Occipital lobe (tissue), 1 donor: ENCODE measurements at regions not wholly inside any gene's neighbourhood (a gene's known extent, or its start where the extent isn't known, plus 50 kb on each side); places are given as distances from the start of the nearest gene placed in this dataset.

Experiments
- DNase-seq: peaks from one replicate; lab custom pipeline; 2025; lab: John Stamatoyannopoulos, UW

GRCh38 chr20:41887500-41887899 is 269.3 kb upstream of the CHD6 start:
- no peak for DNase-seq

DNA sequence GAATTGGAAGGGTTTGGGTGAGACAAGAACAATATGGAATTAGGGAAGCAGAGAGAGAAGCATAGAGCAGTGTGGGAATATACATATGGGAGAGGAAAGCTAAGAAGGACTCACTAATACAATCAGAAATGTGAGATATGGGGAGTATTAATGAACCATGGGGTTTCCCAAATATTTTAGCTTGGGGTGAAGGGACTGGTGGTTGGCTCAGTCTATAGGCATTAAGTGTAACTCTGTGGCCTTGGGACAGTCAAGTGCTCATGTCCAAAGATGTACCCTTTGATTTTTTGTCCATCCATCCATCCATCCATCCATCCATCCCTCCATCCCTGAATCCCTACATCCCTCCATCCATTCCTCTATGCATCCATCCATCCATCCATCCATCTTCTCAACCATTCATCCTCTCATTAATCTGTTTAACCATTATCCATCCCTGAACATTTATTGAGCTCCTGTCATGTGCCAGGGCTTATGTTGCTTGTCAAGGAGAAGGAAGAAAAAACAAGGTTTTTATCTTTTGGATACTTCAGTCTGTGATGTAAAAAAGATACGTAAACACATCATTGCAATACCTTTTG is 263.4 kb upstream of the CHD6 start:
- DNase-seq = no peak

GRCh38 chr20:41879123-41879522 is 260.9 kb upstream of the CHD6 start:
- DNase-seq = no peak

DNA sequence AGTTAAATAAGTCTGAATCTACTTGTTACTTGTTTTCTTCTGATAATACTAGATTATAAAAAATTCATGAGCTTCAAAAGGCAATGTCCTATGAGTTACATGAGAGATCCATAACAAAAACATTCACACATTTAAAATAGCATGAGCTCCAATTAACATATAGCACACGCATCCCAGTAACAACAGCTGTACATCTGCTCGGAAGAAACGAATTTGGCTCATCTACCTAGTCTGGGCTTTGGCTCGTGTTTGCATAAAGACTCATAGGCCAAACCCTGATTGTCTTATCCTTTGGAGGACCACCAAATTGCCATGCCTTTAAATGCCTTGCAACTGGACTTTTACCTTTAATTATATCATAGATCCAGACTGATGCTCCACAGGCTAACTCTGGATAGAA is 259.7 kb upstream of the CHD6 start:
- DNase-seq = no peak

DNA sequence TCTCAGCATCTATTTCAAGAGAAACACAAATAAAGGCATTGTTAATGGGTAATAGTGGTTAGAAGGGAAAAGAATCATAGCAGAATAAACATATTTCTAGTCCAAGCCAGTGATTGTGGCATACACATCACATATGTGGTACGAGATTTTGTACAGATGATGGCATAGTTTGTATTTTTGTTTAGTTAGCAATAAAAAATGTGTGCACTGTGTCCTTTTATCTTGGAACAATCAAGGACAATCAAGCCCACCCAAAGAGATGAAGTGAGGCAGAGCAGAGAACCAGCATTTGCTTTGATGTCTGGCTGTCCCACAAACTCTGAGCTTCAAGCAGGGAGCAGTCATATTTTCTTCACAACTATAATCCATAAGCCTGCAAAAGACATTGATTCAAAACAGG is 256.5 kb upstream of the CHD6 start:
- DNase-seq = no peak

DNA sequence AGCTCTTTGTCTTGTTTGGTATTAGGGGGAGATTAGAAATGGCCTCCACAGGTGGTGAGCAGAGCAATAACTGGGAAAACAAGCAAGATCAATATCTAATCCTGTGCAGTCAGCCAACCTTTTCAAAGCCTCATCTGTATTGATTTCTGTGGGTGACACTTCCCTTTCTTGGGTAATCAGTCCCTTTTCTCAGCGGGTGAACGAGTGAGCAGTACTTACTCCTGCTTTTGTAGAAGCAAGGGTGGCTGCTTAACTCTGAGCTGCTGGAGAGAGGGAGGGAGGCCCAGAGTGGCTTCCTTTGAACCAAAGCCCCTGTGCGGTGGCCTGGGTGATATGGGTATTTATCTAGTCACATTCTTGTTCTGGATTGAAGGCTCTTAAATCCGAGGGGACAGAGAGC is 254.8 kb upstream of the CHD6 start:
- no peak for DNase-seq

DNA sequence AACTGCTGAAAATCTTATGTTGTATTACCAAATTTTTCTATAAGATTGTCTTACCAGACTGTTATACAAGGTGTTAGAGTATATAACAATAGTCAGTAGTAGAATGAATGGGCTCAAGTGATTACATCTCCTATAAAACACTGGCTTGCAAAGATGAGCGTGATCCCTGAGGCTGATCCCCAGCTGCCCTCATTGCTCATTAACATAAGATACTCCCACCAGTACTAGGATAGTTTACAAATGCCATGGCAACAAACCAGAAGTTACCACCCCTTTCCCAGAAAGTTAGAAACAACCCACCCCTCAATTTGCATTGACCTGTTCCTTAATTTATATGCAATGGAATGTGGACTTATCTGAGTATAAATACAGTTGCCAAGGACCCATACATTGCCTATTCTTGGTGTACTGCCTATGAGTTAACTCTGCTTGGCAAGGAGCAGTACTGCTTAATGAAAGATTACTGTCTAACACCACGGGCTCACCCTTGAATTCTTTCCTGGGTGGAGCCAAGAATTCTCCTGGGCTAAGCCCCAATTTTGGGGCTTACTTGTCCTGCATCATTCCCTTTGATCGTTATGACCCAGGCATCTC is 252.8 kb upstream of the CHD6 start:
- no peak for DNase-seq

GRCh38 chr20:41869261-41869660 is 251.1 kb upstream of the CHD6 start:
- DNase-seq = no peak

DNA sequence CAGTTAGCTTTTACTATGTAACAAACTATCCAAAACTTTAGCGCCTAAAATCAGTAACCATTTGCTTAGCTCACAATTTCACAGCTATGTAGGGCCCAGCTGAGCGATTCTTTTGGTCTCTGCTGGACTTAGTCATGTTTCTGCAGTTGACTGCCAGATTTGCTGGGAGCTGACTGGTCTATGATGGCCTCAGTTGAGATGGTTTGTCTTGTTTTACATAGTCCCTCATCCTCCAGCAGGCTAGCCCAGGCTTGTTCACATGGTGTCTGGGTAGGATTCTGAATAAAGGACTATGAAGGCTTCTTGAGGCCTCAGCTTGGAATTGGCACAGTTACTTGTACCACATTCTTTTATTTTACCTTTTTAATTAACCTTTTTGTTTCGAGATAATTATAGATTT is 247.8 kb upstream of the CHD6 start:
- no peak for DNase-seq

DNA sequence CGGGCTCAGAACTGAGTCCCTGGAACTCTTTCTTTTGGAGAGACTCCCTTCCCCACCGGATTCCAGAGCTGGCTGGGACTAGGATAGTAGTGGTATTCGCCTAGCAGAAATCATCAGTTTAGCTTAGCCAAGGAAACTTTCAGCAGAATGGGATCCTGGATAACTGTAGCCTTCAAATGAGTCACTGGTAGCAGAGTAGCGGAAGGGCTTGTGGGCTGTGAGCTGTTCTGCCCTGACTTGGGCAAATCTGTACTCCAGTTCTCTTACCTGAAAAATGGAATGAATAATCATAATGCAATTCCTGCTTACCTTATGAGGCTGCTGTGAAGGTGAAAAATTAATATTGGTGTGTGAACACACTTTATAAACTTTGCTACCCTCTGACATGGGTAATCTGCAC is 244.3 kb upstream of the CHD6 start:
- no peak for DNase-seq

DNA sequence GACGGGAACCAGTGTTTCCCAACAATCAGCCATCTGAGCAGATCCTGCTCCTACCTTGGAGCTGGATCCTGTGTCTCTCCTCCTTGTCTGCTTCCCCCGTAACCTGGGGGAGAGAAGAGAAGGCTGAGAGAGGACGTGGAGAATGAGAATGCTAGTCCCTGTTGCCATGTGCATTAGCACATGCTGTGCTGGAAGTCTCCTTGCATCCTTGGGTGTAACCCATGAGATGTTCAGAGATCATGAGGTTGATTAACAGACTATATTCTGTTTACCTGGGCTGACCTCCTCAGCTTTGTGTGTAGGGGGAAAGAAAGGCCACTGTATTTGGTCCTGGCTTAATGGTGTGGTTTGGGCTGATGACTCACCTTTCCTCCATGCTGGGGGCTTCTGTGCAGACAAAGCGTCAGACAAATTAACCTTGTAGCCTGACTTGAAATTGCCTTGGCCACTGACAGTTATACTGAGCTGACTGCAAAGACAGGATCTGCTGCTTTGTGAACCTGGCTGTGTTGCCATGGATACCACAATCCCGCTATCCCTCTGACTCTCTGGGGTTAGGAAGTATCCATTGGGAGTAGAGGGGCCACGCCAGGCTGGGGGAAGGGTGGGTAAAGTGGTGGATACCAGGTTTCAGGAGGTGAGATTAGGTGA is 243.7 kb upstream of the CHD6 start:
- no peak for DNase-seq

GRCh38 chr20:41854765-41855164 is 236.6 kb upstream of the CHD6 start:
- DNase-seq = no peak

GRCh38 chr20:41853806-41854205 is 235.6 kb upstream of the CHD6 start:
- DNase-seq = no peak

DNA sequence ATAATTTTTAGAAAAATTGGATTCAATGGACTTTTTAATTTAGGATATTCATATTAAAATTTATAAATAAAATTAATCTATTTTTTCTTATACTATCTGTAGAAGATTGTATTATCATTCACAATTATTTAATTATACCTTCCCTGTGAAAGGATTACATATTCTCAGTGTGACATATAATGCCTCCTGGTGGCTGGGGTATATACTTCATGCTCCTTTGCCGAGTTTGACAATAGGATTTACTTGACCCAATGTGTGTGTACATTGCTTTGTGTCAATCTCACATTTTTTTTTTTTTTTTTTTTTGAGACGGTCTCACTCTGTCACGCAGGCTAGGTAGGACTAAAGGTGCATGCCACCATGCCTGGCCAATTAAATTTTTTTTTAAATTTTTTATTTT is 230.0 kb upstream of the CHD6 start:
- no peak for DNase-seq

- DNase-seq = no peak
Measured at GRCh38 chr20:41837669-41838224, 219.6 kb upstream of the CHD6 start.

DNA sequence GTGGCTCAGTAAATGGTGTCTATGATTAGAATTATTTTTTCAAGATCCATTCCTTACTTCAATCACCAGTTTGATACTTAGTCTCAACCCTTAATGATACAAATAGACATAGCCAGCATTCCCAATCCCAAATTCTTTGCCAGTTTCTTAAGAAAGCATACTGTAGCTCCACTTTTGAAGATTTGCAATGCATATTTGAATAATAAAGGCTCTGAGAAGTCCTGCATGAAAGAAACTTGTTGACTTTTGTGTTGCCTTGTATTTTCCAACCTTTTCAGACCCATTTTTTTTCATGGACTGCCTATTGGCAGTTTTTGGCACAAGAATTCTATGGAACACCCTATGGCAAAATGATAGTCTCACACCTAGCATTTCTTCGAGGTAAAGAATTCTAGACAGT is 215.6 kb upstream of the CHD6 start:
- no peak for DNase-seq

- DNase-seq = no peak
Measured at GRCh38 chr20:41830702-41831101, 212.5 kb upstream of the CHD6 start.

- no peak for DNase-seq
Measured at GRCh38 chr20:41819436-41819835, 201.3 kb upstream of the CHD6 start.

DNA sequence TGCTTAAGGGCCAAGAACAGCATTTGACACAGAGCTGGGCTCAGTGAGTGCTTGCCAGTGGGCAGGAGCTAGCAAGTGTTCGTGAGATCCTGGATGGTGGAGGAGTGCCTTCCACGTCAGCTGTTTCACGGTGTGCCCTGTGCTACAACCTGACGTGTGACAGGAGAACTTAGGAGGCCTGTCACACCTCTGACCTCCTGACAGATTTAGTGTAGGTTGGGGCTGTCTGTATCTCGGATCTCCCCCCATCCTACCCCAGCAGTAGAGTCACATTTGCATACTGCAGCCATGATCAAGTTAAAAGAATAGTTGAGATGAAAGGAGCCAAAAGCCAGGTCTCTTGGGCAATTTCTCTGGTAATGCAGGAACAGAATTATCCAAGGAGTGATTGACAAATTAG is 200.8 kb upstream of the CHD6 start:
- no peak for DNase-seq

GRCh38 chr20:41818369-41818768 is 200.2 kb upstream of the CHD6 start:
- no peak for DNase-seq

DNA sequence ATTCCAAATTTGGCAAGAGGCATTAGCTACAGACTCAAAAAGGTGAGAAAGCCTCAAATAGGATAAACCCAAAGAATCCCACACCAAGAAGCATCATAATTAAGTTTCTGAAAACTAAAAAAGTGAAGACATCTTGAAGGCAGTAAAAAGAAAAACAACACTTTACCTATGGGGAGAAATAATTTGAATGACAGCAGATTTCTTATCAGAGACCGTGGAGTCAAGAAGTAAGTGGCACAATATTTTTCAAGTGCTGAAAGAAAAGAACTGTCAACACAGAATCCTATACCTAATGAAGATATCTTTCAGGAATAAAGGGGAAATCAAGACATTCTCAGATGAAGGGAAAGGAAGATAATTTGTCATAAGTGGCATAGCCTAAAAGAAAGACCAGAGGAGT is 193.3 kb upstream of the CHD6 start:
- no peak for DNase-seq

DNA sequence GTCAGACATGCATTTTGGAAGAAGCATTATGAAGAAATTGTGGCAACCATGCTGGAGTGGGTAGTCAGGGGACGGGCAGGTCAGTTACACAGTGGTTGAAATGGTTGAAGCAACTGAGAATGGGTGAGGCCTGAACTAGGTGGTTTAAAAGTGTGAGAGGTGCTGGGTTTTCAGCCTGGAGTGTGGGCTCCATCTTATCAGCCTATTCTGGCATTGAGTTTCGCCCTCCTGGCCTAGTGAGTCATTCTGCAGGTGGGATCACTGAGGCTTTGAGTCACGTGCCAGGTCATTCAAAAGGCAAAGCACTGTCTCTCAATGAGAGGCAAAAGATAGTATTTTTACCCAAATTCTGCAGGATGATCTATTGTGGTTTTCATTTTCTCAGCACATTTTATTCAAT is 181.9 kb upstream of the CHD6 start:
- DNase-seq = no peak

DNA sequence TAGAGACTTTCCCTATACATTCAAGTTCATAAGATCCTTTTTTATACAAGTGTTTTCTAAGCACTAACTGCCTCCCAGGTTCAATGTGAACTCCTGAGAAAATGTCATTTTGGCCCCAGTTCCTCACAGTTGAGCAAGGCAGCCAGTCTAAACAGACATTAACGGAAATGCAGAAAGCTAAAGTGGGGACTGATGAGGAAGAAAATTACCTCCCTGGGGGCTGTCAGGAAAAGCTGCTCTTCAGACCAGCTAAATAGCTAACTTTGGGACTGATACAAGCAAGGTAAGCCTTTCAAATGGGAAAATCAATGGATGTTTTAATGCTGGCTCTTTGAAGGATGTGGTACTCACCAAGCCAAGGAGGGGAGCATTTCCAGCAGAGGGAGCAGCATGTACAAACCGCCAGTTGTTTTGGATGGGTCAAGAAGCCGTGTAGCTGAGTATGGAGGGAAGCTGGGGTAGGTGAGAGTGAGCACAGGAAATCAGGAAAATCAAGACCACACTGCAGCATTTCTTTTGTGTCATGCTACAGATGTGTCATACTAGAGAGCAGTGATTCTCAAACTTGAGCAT is 180.8 kb upstream of the CHD6 start:
- no peak for DNase-seq
